GM19035 (cell line): ENCODE measurements at regions not wholly inside any gene's neighbourhood (a gene's known extent, or its start where the extent isn't known, plus 50 kb on each side); places are given as distances from the start of the nearest gene placed in this dataset.
"Not testable (repeated sequence)": the region's sequence is repeated elsewhere in the genome, so short reads cannot be mapped to it uniquely, and the experiment has no call there.

Experiments
- ATAC-seq: cut with Tn5 transposase; IDR thresholded peaks from one replicate; pipeline ENCODE4 v1.9.1; 2021; ENCODE audit not compliant: unreplicated experiment

DNA sequence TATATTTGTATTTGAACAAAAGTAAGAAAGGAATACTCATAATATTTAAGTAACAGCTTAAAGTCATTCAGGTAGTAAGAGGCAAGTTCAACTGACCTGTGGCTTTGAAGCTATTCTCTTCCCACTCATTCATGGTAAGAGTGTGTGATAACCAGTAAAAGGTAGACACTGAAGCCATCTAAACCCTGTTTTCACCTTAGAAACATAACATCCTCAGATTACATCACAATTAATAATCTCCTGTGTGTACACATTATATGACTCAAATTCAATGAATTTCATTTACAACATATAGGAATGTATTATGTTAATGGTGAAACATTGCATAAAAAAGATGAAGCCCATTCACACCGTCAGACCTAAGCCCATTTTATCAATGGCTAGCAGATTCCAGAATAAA lies 364.8 kb upstream of the SNX7 start:
- no peak for ATAC-seq

DNA sequence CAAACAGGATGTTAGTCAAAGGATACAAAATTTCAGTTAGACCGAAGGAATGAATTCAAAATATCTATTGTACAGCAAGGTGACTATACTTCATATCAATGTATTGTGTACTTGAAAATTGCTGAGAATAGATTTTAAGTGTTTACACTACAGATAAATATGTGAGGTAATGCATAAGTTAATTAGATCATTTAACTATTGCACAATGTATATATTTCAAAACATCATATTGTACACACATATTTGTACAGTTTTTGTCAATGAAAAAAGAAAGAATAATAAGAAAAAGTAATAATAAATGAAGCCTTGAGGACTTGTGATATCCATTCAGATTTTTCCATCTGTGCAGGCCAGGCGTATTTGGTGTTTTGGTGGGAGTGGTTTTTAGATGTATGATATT lies 367.4 kb upstream of the SNX7 start:
- no peak for ATAC-seq

DNA sequence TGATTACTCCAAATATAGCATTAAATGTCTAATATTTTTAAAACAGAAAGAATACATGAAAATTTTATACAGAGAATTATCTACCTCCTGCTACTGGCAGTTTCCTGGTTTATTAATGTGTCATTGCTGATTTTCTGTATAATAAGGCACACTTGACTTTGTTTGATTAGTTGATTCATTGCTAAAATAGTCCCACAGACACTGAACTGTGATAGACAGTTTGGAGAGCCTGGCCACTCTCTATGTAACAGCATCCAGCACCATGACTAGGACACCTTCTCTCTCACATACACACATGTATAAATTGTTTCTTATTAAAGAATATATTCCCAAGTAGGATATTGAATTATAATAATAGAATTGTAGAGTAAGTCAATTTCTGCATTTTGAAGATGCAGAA lies 368.5 kb upstream of the SNX7 start:
- ATAC-seq, result no peak

- no peak for ATAC-seq
Measured at GRCh38 chr1:98289311-98289710, 368.5 kb upstream of the DPYD start.

- ATAC-seq, result no peak
Measured at GRCh38 chr1:98288494-98288893, 367.7 kb upstream of the DPYD start.

DNA sequence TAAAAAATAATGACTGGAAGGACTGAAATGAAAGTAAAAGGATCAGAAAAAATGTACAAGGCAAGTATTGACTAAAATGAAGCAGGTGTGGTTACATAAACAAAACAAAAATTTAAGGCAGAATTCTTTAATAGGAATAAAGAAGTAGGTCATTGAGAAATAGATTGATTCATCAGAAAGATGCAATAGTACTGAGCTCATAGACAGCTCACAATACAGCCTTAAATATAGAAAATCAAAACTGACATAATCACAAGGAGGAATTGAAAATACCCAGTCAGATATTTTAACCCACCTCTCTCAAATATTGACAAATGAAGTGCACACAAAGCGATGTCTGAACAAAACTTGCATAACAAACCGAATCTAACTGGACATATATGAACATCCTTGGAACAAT lies 366.8 kb upstream of the DPYD start:
- ATAC-seq, result no peak

DNA sequence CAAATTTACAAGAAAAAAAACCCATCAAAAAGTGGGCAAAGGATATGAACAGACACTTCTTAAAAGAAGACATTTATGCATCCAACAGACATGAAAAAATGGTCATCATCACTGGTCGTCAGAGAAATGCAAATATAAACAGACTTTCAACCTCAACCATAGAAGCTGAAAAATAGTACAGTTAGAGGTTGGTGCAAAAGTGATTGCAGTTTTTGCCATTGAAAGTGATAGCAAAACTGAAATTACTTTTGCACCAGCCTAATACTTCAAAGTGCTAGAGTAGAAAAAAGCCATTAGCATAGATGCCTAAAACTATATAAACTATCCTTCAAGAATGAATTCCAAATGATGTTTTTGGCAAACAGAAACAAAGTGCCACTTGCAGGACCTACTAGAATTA lies 365.8 kb upstream of the DPYD start:
- ATAC-seq, result no peak

DNA sequence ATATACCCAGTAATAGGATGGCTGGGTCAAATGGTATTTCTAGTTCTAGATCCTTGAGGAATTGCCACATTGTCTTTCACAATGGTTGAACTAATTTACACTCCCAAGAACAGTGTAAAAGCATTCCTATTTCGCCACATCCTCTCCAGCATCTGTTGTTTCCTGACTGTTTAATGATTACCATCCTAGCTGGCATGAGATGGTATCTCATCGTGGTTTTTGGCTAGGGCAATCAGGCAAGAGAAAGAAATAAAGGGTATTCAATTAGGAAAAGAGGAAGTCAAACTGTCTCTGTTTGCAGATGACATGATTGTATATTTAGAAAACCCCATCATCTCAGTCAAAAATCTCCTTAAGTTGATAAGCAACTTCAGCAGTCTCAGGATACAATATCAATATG lies 364.5 kb upstream of the DPYD start:
- ATAC-seq, result not testable (repeated sequence)

DNA sequence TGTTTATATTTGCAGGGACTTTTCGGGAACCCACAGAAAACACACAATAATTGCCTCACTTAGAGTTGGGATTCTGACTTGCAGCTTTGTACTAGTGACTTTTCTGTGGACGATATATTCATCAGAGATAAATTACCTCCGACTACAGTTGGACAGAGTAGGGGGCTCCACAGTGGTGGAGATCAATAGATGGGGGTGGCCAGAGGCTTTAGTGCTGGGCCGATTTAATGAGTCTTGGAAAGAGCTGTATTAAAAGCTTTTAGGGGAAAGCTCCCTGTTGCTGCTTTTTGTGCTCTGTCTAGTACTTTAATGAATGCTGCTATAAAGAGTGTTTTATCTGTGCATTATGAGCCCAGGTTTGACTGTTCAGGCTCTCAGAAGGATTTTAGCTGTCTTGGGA lies 359.2 kb upstream of the DPYD start:
- ATAC-seq, result no peak

- ATAC-seq, result no peak
Measured at GRCh38 chr1:98278055-98278454, 357.2 kb upstream of the DPYD start.

DNA sequence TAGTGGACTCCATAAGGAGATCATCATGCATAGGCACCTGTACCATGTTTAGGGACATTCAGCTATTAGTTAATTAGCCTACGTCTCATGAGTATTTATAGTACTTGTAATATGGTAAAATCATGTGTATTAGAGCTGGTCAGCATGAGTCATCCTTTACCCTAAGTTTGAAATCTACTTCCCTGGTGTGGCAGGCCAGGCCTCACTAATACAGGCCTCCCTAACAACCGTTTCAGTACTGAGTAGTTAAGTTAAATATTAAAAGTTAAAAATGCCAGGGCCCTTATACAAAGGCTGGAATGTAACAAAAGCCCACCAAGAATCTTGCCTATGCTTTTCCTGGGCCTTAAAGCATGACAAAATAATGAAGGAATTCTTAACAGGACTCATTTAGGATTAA lies 356.3 kb upstream of the DPYD start:
- no peak for ATAC-seq

DNA sequence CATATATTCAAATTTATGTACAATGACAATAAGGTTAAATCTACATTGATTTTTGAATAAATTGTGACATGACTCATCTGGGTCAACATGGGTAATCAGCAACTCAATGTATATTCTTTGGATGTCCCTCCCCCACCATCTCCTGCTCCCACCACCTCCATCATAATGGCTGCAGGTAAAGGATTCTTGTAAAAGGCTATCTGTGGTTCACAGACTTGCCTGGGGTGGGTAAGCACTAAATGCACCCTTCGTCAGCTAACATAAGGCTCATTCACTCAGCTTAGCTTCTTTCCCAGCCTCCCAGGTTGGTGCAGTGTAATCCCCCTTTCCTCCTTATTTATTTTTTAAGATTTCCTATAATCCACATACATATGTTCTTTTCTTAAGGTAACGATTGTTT lies 355.7 kb upstream of the DPYD start:
- ATAC-seq, result no peak

DNA sequence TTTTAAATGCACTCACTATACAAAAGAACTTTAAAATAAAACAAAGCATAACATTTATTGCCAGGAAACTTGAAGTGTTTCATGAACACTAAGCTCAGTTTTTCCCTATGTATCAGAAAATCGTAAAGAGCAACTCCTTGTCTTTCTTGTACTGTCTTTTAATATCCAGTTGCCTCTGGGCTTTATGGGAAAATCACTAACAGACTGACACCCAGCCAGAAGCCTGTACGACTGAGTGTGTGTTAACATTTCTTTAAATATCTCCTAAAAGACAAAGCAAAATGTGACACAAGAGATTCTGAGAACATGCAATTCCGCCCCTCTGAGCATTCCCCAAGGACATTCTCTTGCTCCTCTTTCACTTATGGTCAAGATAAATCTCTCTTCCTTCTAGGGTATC lies 347.5 kb upstream of the DPYD start:
- no peak for ATAC-seq

GRCh38 chr1:98267423-98267822 lies 346.6 kb upstream of the DPYD start:
- no peak for ATAC-seq

DNA sequence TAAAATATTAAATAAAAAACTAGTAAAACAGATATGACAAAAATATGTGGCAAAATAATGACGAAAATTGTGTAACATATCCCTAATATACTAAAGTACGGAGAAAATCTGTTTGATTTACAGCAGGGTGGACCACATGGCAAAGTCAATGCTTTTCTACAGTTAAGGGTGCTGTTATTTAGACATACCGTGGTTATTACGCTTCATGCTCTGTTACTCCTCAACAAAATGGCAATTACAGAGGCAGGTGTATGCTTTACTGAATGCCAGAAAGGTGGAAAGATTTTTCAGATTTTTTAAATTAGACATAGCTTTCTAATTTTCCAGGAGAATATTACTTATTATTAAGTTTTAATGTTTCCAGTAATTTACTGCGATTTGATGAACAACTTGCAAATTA lies 343.9 kb upstream of the DPYD start:
- ATAC-seq, result no peak

DNA sequence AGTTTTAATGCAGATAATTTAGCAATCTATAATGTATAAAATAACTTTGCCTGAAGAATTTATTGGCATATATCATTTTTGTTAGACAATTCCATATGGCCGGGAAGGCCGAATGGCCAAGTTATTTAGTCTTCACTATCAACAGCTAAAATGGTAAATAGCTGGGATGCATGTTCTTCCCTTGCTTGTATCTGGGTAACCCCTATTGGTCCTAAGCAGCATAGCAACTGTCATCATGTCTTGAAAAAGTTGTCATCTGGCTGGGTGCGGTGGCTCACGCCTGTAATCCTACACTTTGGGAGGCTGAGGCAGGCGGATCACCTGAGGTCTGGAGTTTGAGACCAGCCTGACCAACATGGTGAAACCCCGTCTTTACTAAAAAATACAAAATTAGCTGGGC lies 340.0 kb upstream of the DPYD start:
- ATAC-seq, result no peak

DNA sequence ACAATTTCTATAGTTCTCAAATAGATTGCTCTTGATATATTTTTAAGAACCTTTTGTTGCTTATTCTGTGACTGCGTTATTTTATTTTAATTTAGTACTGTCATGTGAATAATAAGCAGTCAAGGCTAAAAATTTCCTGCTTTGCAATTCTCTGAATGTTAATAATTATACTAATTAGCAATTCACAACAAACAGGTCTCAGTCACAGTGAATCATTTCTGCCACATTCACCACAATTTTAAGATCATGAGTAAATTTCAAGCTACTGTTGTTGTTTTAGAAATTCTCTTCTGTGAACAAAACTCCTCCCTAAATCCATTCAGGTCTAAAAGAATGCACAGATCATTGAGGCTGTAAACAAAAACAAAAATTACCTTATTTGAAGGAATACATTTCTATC lies 339.6 kb upstream of the DPYD start:
- ATAC-seq, result no peak

- ATAC-seq, result no peak
Measured at GRCh38 chr1:98256700-98257099, 335.9 kb upstream of the DPYD start.

- ATAC-seq, result no peak
Measured at GRCh38 chr1:98253145-98253544, 332.3 kb upstream of the DPYD start.

DNA sequence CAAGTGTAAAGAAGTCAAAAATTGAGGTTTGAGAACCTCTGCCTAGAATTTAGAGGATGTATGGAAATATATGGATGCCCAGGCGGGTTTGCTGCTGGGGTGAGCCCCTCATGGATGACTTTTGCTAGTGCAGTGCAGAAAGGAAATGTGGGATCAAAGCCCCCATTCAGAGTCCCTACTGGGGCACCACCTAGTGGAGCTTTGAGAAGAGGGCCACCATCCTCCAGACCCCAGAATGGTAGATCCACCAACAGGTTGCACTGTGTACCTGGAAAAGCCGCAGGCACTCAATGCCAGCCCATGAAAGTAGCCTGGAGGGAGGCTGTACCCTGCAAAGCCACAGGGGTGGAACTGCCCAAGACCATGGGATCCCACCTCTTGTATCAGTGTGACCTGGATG lies 330.7 kb upstream of the DPYD start:
- ATAC-seq, result no peak

DNA sequence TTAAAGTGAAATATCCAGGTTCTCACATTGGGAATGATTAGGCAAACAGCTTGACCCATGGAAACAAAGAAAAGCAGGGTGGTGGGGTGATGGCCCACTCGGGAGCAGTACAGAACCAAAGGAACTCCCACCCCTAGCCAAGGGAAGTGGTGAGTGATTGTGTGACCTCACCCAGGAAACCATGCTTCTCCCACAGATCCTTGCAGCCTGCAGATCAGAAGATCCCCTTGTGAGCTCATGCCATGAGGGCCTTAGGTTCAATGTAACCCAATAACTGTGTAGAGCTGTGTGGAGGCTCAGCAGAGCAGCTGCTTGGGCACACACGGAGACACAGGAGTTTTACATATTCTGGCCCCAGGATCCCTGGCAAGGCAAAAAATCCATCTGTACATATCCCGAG lies 311.8 kb upstream of the DPYD start:
- ATAC-seq, result no peak

- no peak for ATAC-seq
Measured at GRCh38 chr1:98222706-98223105, 301.9 kb upstream of the DPYD start.

- no peak for ATAC-seq
Measured at GRCh38 chr1:98221923-98222322, 301.1 kb upstream of the DPYD start.

- no peak for ATAC-seq
Measured at GRCh38 chr1:98217601-98218000, 296.8 kb upstream of the DPYD start.
